HG02970 (cell line): ENCODE measurements at regions not wholly inside any gene's neighbourhood (a gene's known extent, or its start where the extent isn't known, plus 50 kb on each side); places are given as distances from the start of the nearest gene placed in this dataset.
A peak's percentile ranks its signal among the peaks of the same experiment; 100 is the strongest.

Source experiments
- ATAC-seq: cut with Tn5 transposase; IDR thresholded peaks from one replicate; pipeline ENCODE4 v1.9.1; 2021; ENCODE audit warnings: mild to moderate bottlenecking, moderate library complexity, moderate number of reproducible peaks; ENCODE audit not compliant: unreplicated experiment, low FRiP score

GRCh38 chr6:121020656-121021055 lies 313.6 kb downstream of the TBC1D32 start:
- no peak for ATAC-seq

- ATAC-seq = no peak
Measured at GRCh38 chr6:121008553-121008952, 325.7 kb downstream of the TBC1D32 start.

GRCh38 chr6:121006024-121006423 lies 328.3 kb downstream of the TBC1D32 start:
- no peak for ATAC-seq

- ATAC-seq = no peak
Measured at GRCh38 chr6:121000381-121000780, 333.9 kb downstream of the TBC1D32 start.

GRCh38 chr6:120996340-120996739 lies 337.9 kb downstream of the TBC1D32 start:
- no peak for ATAC-seq

- no peak for ATAC-seq
Measured at GRCh38 chr6:120994573-120994967, 339.7 kb downstream of the TBC1D32 start.

GRCh38 chr6:120993929-120994572 lies 340.2 kb downstream of the TBC1D32 start:
- ATAC-seq = no peak

- no peak for ATAC-seq
Measured at GRCh38 chr6:120992257-120992656, 342.0 kb downstream of the TBC1D32 start.

GRCh38 chr6:120990866-120991265 lies 343.4 kb downstream of the TBC1D32 start:
- no peak for ATAC-seq

GRCh38 chr6:120981835-120982234 lies 352.4 kb downstream of the TBC1D32 start:
- no peak for ATAC-seq

GRCh38 chr6:120966321-120966720 lies 368.0 kb downstream of the TBC1D32 start:
- ATAC-seq = no peak

GRCh38 chr6:120965814-120966213 lies 368.5 kb downstream of the TBC1D32 start:
- peak; percentile 46 for ATAC-seq

- ATAC-seq = no peak
Measured at GRCh38 chr6:120960761-120961160, 373.5 kb downstream of the TBC1D32 start.

- ATAC-seq = no peak
Measured at GRCh38 chr6:120954111-120954510, 380.2 kb downstream of the TBC1D32 start.

- ATAC-seq = no peak
Measured at GRCh38 chr6:120951258-120951657, 383.0 kb downstream of the TBC1D32 start.

- no peak for ATAC-seq
Measured at GRCh38 chr6:120947111-120947510, 387.2 kb downstream of the TBC1D32 start.

GRCh38 chr6:120945905-120946594 lies 388.2 kb downstream of the TBC1D32 start:
- no peak for ATAC-seq

GRCh38 chr6:120938876-120939472 lies 395.3 kb downstream of the TBC1D32 start:
- peak; percentile 99 for ATAC-seq

- ATAC-seq = peak; percentile 37
Measured at GRCh38 chr6:120938164-120938875, 396.0 kb downstream of the TBC1D32 start.

- peak; percentile 37 for ATAC-seq
Measured at GRCh38 chr6:120935908-120936307, 398.4 kb downstream of the TBC1D32 start.

GRCh38 chr6:120935016-120935415 lies 399.3 kb downstream of the TBC1D32 start:
- ATAC-seq = no peak
